NCI-H1105 (cell line): ENCODE measurements at regions not wholly inside any gene's neighbourhood (a gene's known extent, or its start where the extent isn't known, plus 50 kb on each side); places are given as distances from the start of the nearest gene placed in this dataset.
"Not testable (repeated sequence)": the region's sequence is repeated elsewhere in the genome, so short reads cannot be mapped to it uniquely, and the experiment has no call there.

Experiments used
- DNase-seq: peaks from one replicate; lab custom pipeline; 2025; lab: John Stamatoyannopoulos, UW

DNA sequence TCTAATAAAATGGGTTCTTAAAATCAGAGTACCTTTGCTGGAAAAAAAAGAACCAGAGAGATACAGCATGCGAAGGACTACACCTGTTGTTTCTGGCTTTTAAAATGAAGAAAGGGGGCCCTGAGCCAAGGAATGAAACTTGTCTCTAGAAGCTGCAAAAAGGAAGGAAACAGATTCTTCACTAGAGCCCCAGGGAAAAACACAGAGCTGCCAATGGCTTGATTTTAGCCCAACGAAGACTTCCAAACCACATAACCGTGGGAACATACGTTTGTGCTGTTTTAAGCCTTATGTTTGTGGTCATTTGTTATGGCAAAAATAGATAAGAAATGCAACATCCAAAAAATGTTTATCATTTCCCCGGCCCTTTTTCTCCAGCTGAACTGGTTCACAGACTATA is 780.0 kb downstream of the SORCS1 start:
- DNase-seq, result no peak

DNA sequence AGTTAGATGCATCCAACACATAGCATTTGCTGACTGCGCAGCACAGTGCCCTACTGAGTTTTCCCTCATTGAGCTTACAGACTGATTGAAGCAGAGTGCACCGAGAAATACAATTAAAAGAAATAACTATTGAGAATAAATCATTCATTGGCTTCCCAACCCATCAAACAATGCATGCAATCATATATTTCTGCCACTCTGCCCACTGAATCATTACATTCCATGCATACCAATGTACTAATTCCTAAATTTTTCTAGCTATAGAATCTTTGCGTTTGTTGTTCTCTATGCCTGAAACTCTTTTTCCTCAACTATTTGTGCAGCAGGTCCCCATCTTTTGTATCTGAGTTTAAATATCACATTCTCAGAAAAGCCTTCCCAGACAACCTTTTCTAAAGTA is 783.8 kb downstream of the SORCS1 start:
- DNase-seq, result no peak

DNA sequence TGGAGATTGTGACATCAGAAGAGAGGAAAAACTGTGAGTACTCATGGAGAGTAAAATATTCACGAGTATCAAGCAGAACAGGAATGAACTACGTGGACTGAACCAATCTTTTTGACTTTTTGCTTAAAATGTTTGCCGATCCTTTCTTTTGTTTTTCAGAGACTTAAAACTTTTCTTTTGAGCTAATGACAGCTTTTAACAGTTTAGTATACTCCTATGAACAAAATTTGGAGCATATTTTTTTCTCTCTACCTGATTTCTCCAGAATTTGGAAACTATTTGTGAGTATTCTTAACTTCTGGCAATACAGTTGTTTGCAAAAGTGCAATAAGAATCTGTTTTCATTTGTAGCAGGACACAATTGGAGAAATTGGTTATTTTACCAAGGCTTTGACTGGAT is 786.3 kb downstream of the SORCS1 start:
- no peak for DNase-seq

DNA sequence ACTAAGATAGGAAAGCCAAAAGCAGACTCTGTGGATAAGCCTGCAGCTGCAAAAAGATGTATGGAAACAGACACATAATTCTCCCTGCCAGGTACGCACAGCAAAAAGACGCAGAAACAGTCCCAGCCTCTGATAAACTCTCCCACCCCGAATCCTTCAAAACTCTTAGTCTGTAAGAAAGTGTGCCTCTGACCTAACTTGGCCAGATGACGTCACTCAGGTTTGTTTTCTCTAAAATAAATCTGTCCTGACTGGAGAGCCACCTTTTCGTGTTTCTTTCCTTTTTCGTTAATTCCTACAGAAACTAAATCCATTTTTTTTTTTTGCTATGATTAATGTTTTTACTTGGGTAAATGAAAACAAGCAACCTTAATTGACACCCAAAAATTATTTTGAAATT is 793.8 kb downstream of the SORCS1 start:
- no peak for DNase-seq

DNA sequence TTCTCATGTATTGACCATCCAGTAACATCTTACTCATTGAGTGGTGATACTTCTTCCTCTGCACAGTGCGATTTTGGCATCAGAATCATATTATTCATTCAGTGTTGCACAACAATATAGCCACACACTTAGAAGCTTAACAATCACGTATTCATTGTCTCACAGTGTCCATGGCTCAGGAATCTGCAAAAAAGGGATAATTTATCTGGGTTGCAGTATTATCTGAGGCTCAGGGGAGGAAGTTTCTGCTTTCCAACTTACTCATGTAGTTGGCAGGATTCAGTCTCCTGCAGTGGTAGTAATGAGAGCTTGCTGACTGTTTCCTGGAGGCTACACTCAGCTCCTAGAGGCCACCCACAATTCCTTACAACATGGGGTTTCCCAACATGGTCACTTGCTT is 803.6 kb downstream of the SORCS1 start:
- DNase-seq, result no peak

DNA sequence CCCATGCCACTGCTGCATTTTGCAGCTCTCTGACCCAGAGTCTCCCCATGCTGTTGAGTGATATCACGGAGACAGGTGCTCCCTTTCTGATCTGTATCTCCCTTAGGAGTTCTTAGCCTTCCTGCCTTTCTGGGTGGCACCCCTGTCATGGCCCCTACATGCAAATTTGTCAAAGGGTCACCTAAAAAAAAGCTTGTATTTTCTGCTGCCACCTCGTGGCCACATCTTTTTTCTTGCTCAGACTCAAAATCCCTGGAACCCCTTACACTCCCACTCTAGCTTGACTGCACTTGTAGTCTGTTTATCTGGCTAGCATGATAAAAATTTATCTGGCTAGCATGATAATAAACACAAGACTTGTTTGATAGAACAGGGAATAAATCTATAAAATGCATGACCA is 809.1 kb downstream of the SORCS1 start:
- DNase-seq, result no peak

DNA sequence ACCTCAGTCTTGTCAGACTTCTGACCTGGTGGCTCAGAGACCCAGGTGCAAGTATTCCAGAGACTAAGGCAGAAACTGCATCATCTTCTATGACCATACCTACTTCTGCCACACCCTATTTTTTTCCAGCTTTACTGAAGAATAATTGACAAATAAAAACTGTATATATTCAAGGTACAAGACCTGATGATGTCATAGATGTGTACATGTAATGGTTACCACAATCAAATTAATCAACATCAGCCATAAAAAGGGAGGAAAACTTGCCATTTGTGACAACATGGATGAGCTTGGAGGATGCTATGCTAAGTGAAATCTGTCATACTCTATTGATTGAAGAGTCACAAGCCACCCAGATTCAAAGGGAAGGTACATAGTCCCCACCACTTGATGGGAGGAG is 815.6 kb downstream of the SORCS1 start:
- no peak for DNase-seq

DNA sequence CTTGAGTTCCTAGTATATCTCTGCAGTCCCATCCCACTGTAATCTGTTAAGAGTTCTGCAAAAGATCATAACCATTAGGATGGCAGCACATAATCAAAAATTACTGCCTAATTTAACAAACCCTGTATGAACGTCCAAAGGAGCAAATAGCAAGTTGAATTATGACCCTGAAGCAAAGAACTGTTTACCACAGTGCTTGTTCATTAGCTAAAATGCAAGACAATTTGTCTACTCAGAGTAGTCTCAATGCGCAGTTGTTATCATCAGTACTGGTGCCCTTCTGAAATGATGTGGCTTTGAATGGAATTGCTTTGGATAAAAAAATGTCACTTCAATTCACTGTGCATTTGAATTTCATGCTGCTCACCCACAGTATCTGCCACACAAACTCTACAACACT is 817.0 kb downstream of the SORCS1 start:
- DNase-seq, result no peak

DNA sequence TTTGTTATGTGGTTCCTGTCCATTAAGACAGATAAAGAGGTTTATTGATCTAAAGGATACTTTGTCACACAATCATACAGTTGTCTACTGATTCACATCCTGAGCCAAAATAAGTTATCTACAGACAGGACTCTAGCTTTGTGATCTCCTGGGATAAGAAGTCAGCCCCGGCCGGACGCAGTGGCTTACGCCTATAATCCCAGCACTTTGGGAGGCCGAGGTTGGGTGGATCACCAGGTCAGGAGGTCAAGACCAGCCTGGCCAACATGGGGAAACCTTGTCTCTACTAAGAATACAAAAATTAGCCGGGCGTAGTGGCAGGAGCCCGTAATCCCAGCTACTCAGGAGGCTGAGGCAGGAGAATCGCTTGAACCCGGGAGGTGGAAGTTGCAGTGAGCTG is 821.0 kb downstream of the SORCS1 start:
- not testable (repeated sequence) for DNase-seq

DNA sequence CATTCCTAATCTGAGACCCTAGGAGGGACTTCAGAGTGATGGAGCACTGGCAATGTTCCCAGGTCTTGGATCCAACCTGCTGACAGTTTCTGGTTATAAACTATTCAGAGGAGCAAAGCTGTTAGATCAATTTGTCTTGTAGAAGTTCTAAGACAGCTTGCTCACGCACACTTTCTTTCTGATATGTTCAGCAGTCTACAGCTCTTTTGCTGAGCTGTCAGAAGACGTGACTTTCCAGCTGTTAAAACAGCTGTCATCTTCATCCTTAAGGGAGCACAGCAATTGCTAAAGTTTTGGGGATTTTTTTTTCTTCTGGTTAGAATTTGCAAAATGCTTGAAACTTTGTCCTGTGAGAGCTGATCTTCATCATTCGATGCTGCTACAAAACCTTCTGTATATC is 823.1 kb downstream of the SORCS1 start:
- DNase-seq, result no peak

DNA sequence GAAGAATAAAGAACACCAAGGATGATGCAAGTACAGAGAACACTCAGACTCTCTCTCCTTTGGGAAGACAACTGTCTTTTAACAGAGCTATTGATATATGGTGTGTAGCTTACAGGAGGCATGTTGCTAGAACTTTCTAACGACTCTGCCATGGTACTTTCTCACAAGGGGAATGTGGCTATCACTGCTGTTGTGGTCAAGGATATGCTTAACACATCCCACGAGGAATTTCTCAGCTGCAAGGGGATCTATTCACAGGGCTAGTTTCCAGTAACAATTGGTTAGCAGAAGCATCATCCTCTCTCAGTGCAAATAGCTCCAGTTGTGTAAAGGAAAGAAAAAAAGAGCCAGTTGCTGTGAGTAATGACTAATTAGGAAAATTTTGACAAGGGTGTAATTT is 826.0 kb downstream of the SORCS1 start:
- no peak for DNase-seq

DNA sequence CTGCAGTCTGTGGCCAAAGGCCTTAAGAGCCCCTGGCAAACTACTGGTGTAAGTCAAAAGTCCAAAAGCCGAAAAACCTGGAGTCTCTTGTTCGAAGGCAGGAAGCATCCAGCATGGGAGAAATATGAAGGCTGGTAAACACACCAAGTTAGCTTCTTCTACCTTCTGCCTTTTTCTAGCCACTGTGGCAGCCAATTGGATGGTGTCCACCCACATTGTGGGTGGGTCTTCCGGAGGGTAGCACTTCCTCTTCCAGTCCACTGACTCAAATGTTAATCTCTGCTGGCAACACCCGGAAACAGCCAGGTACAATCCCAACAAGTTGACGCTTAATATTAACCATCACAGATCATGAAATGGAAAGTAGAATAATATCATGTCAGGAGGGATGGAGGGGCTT is 827.6 kb downstream of the SORCS1 start:
- DNase-seq, result no peak

DNA sequence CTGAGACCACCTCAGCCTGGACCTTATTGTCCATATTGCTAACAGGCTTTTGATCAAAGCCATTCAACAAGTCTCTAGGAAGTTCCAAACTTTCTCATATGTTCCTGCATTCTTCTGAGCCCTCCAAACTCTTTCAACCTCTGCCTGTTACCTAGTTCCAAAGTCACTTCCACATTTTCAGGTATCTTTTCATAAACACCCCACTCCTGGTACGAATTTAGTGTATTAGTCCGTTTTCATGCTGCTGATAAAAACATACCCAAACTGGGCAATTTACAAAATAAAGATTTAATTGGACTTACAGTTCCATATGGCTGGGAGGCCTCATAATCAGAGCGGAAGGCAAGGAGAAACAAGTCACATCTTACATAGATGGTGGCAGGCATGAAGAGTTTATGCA is 836.8 kb downstream of the SORCS1 start:
- DNase-seq, result no peak

DNA sequence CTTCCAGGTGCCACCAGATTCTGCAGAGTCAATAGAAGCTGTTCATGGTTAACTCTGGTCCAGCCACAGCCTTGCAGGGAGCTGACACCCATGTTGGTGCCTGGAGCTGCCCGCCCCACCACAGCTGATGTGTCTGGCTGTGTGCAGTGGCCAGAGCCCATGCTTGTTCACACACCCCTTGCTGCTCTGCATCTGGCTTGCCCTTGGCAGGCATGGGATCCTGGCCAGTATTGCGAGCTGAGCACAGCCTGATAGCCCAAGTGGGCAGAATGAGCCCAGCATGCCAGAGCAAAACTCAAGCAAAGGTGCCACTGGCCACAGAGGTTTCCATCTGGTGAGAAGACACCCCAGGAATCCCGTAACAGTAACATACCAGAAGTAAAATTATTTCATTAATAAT is 843.6 kb downstream of the SORCS1 start:
- DNase-seq, result no peak

DNA sequence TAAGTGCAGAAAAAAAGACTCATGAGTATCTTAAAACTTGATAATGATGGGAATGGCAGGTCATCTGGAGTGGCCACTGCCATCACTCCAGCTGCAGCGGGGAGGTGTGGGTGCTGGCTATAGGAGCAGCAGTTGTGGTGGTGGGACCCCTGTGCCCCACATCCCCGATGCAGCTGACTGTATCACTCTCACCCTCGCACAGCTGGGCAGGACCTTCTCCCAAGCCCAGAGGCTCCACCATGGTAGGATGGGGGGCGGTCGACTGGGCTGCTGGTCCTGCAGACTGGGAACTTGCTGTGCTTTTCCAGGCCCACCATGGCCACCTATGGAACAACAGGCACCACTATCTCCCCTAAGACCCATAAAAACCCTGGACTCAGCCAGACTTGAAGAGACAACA is 844.4 kb downstream of the SORCS1 start:
- DNase-seq, result no peak

DNA sequence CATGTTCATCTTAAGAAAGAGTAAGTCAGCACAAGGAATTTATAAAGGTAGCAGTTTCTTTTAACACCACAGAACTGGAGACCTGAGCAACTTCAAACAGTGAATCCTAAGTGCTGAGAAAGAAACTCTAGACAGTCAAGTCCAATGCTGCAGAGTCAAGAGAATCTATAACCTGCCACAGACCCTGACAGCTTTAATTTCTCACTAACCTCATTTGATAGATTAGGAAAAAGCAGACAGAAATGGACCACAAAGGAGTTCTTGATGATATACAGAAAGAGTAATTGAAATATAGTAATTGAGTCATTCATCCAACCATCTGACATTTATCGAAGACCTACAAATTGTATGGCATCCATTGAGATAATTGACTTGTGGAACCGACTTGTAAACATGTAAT is 847.0 kb downstream of the SORCS1 start:
- no peak for DNase-seq

DNA sequence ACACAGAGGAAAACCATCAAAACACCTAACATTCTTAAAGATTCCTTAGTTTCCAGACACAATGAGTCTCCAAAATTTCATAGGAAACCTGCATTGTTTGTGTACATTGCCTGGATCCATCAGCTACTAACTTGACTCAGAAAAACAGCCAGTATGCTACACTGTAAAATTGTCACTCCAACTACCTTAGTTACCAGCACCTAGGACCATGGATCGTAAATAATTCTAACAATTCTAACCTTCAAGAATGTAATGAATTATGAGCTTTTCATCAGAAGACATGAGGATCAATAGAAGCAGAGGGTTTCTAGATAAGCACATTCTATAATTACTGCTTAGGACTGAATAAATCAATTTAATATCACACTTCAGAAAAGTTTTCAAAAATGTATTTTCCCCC is 851.5 kb downstream of the SORCS1 start:
- DNase-seq, result no peak

DNA sequence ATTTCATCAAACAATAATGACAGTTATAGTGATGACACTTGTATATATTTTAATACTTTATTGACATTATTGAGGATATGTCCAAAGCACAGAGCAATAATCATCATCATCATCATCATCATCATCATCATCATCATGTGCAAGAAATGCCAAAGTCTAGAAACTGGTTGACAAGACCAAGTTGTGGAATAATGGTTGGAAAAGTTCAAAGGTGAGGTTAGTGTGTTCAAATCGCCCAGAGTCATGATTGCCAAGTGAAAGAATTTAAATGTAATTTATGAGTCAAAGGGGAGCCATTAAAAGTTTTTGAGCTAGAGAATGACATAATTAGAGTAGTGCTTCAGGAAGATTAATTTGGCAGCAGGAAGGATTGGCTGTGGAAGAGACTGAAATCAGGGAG is 852.4 kb downstream of the SORCS1 start:
- no peak for DNase-seq

DNA sequence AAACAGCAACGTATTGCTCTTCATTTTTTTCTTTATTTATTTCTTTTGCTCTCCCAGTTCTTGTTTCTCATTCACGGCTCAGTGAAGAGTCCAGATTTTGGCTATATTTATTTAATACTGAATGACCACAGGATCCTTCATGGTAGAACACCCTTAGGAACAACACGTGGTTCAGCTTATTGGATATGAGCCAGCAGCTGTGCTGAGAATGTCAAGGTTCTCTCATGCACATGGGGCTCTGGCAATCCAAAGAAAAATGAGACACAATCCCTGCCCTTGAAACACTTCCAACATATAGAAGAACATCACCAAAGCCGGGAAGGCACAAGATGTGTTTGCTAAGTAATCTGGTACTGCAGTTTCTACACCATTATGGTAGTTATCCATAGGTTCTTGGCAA is 852.9 kb downstream of the SORCS1 start:
- DNase-seq, result no peak

DNA sequence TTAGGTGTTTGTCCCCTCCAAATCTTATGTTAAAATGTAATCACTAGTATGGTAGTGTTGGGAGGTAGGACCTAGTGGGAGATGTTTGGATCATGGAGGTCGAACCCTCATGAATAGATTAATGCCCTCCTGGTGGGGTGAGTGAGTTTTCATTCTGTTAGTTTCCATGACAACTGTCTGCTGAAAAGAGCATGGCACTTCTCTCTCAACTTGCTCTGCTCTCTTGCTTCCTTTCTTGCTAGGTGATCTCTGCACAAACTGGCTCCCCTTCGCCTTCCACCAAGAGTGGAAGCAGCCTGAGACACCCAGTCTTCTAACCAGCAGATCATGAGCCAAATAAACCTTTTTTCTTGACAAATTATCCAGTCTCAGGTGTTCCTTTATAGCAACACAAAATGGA is 853.9 kb downstream of the SORCS1 start:
- no peak for DNase-seq

DNA sequence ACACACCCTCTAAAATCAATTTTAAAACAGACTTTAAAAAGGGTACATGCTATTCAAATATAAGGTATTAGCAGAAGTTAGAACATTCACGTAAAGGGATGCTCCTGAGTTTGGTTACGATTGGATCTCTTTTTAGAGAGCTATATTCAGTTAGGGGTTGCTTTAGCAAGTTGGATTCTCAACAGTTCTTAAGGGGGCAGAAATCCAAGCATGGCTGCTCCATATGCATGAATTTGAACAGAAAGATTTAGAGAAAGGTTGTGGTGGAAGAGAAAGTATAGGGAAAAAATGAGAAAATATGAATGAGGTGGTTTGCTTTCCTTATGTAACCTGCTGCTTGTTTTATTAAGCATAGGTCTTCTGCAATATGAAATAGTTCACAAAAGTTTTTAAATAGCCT is 855.1 kb downstream of the SORCS1 start:
- no peak for DNase-seq

DNA sequence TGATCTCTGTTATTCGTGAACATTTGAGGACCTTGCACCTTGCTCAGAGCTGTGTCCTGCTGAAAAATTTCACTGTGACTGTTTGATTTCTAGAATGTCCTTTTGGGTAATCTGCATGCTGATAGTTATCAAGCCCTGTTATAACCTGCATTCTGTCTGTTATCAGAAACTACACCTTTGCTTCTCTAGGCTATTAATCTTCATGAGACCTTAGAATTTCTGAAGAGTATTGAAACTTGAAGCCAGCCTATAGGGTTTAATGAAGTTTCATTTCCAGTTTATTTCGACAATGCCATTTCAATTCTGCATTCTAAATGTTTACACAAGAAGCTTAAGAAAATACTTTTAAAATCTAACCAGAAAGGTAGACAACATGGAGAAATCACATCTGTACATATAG is 856.2 kb downstream of the SORCS1 start:
- no peak for DNase-seq

DNA sequence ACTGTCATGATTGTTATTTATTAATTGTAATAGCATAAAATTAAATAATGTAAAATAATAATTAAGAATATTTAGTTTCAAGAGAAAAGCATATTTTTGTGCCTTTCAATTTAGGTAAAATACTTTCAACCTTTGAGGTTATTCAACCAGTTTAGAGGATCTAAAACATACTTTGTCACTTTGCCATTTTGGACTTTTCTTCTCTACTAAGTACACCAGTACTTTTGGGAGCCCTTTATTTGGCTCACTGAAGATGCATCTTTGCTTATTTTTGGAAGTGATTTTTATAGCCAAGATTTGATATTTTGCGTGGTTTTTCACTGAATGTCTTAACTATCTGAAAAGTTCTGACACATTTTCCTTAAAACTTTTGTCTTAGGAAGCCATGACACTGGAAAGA is 860.5 kb downstream of the SORCS1 start:
- no peak for DNase-seq

DNA sequence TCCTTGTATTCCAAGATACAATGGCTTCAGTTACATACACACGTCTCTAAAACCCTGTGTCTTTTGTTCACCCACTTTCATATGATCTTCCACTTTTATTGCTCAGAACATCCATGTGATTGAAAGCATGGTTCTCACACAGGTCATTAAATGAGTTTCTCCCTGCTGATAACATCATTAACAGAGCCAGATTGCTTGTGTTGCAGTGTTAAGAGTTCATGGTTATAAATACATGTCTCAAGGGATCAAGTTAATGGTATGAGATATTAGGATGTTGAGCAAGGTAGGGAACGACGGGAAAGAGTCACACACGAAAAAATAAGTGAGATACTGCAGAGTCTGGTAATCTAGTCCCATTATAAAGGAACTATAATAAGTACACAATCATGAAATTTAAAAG is 861.5 kb downstream of the SORCS1 start:
- DNase-seq, result no peak

DNA sequence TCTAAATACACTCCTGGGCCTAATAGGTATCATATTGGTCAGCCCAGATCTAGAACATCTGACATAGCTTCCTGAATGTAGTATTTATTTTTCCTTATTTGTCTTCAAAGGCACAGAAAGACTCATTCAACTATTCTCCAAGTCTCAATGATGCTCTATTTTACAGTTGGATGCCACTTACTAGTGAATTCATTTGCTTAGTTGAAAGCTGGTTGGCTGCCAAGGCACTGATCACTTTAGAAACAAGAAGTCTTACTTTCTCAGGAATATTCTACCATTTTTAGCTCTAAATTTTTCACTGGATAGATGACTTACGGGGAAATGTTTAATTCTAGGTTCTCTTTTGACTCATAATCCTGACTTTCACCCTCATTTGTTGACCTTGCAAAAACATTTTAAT is 863.4 kb downstream of the SORCS1 start:
- no peak for DNase-seq
